PC-9 (cell line): ENCODE measurements at regions not wholly inside any gene's neighbourhood (a gene's known extent, or its start where the extent isn't known, plus 50 kb on each side); places are given as distances from the start of the nearest gene placed in this dataset.

Source experiments
- BruUV-seq: library from RNA; stranded (reverse); fragments of 400-500 nt; replicated peaks from 2 replicates; lab custom pipeline; 2021; lab: Mats Ljungman, UMichigan
- CTCF ChIA-PET: fragments of 300-600 bp; sonication (Branson Sonifier 250); formaldehyde crosslinking; loops from one replicate; lab custom pipeline; 2022; ENCODE audit warnings: antibody characterized with exemption; lab: Charles Lee
- POLR2A ChIA-PET: fragments of 300-600 bp; sonication (Branson Sonifier 250); formaldehyde crosslinking; loops from one replicate; lab custom pipeline; 2022; ENCODE audit warnings: antibody characterized with exemption; ENCODE audit not compliant: unreplicated experiment; lab: Charles Lee
- DNase-seq, 2 experiments: peaks; one replicate each; pipeline versions ENCODE4 v3.0.0 to v3.0.0-alpha.2; 2015 to 2022; ENCODE audit warnings: mixed read lengths in 1 of 2
- H2AFZ ChIP-seq: fragments of 200-600 bp; sonication (generic); 2 replicates; pipeline ENCODE4 v1.8.1; 2017; ENCODE audit warnings: antibody characterized with exemption
- H3F3A ChIP-seq: fragments of 200-600 bp; sonication (generic); 2 replicates; pipeline ENCODE4 v1.8.1; 2017; ENCODE audit warnings: antibody characterized with exemption, mild to moderate bottlenecking, low read depth; ENCODE audit not compliant: insufficient read depth
- H3K27ac ChIP-seq: fragments of 200-600 bp; sonication (generic); 2 replicates; pipeline ENCODE4 v1.6.1; 2016; ENCODE audit warnings: mixed run types
- H3K27me3 ChIP-seq: fragments of 200-600 bp; sonication (generic); 2 replicates; pipeline ENCODE4 v1.6.1; 2016; ENCODE audit warnings: low read depth, mixed run types; ENCODE audit not compliant: insufficient read depth
- H3K36me3 ChIP-seq: fragments of 200-600 bp; sonication (generic); 2 replicates; pipeline ENCODE4 v1.6.1; 2016; ENCODE audit warnings: low read depth, mixed run types
- H3K4me1 ChIP-seq: fragments of 200-600 bp; sonication (generic); replicated peaks from 2 replicates; pipeline ENCODE4 v1.6.1; 2016; ENCODE audit warnings: mixed run types; ENCODE audit not compliant: insufficient read depth
- H3K4me2 ChIP-seq: fragments of 200-600 bp; sonication (generic); 2 replicates; pipeline ENCODE4 v1.6.1; 2017; ENCODE audit warnings: mixed run types
- H3K4me3 ChIP-seq: fragments of 200-600 bp; sonication (generic); 2 replicates; pipeline ENCODE4 v1.6.1; 2016; ENCODE audit warnings: mixed run types
- H3K79me2 ChIP-seq: fragments of 200-600 bp; sonication (generic); 2 replicates; pipeline ENCODE4 v1.6.1; 2017; ENCODE audit warnings: low read depth, mixed run types
- H3K9me2 ChIP-seq: fragments of 200-600 bp; sonication (generic); 2 replicates; pipeline ENCODE4 v1.8.1; 2017; ENCODE audit warnings: mild to moderate bottlenecking; ENCODE audit not compliant: insufficient read depth
- H3K9me3 ChIP-seq: fragments of 200-600 bp; sonication (generic); 2 replicates; pipeline ENCODE4 v1.8.1; 2016; ENCODE audit warnings: low read depth; ENCODE audit not compliant: insufficient read depth
- H4K20me1 ChIP-seq: fragments of 200-600 bp; sonication (generic); 2 replicates; pipeline ENCODE4 v1.8.1; 2017; ENCODE audit not compliant: insufficient read depth
- CTCF ChIP-seq: fragments of 200-600 bp; sonication (generic); conservative IDR thresholded peaks from 2 replicates; pipeline ENCODE4 v1.6.1; 2017; ENCODE audit warnings: mixed run types, antibody characterized with exemption, mild to moderate bottlenecking, moderate library complexity
- EZH2 ChIP-seq: fragments of 200-600 bp; sonication (generic); IDR thresholded peaks from 2 replicates; pipeline ENCODE4 v1.8.0; 2017; ENCODE audit warnings: antibody characterized with exemption, low read depth
- intact Hi-C: fragments of 100-400 bp; cut with micrococcal nuclease; formaldehyde crosslinking; loops from one replicate; pipeline ENCODE4 v1.10.0; 2022; ENCODE audit not compliant: unreplicated experiment

GRCh38 chr1:163614361-163614760 is 292.6 kb downstream of the NUF2 start:
- no TSS peak for BruUV-seq

GRCh38 chr1:163628034-163628773 is 306.4 kb downstream of the NUF2 start:
- DNase-seq, result no peak
- H3K79me2 ChIP-seq, result no peaks in the 10 kb centered on the region
- no peak overlapping the region for H2AFZ ChIP-seq
- H4K20me1 ChIP-seq, result no peaks in the 10 kb centered on the region
- BruUV-seq, result no TSS peak
- CTCF ChIA-PET, result no interaction called here
- H3K9me2 ChIP-seq, result no peaks in the 10 kb centered on the region
- no peak overlapping the region for H3K4me3 ChIP-seq
- H3K4me1 ChIP-seq, result no peaks in the 10 kb centered on the region
- no peak overlapping the region for H3K4me2 ChIP-seq
- H3F3A ChIP-seq, result no peaks in the 10 kb centered on the region
- TF ChIP-seq EZH2 (no peak), CTCF (no peak)
- H3K36me3 ChIP-seq, result no peaks in the 10 kb centered on the region
- no peak overlapping the region for H3K27ac ChIP-seq
- intact Hi-C loops, result no loop called here
- H3K27me3 ChIP-seq, result no peaks in the 10 kb centered on the region
- POLR2A ChIA-PET, result no interaction called here
- H3K9me3 ChIP-seq, result no peaks in the 10 kb centered on the region

More at GRCh38 chr1:163614361-163614760, 292.6 kb downstream of the NUF2 start:
- no peak overlapping the region for H3K27ac ChIP-seq
- no peak overlapping the region for H3K4me3 ChIP-seq
- ChIA-PET CTCF (no interaction called here), POLR2A (no interaction called here)
- no peaks in the 10 kb centered on the region for H3K79me2 ChIP-seq
- no peaks in the 10 kb centered on the region for H3K27me3 ChIP-seq
- H3K4me2 ChIP-seq, result no peak overlapping the region
- H3F3A ChIP-seq, result no peaks in the 10 kb centered on the region
- H3K9me3 ChIP-seq, result no peaks in the 10 kb centered on the region
- TF ChIP-seq CTCF (no peak), EZH2 (no peak)
- no peaks in the 10 kb centered on the region for H4K20me1 ChIP-seq
- no peak for DNase-seq
- intact Hi-C loops, result no loop called here
- no peaks in the 10 kb centered on the region for H3K9me2 ChIP-seq
- H2AFZ ChIP-seq, result no peak overlapping the region
- H3K4me1 ChIP-seq, result no peaks in the 10 kb centered on the region
- no peaks in the 10 kb centered on the region for H3K36me3 ChIP-seq

- no peak overlapping the region for H3K4me2 ChIP-seq
- no peak for TF ChIP-seq EZH2
- TF ChIP-seq CTCF, result no peak
- H3K27ac ChIP-seq, result no peak overlapping the region
- no peaks in the 10 kb centered on the region for H3K79me2 ChIP-seq
- no peak overlapping the region for H2AFZ ChIP-seq
- no peak overlapping the region for H3K4me3 ChIP-seq
- POLR2A ChIA-PET, result no interaction called here
- H3F3A ChIP-seq, result no peaks in the 10 kb centered on the region
- no peak for DNase-seq
- no peaks in the 10 kb centered on the region for H4K20me1 ChIP-seq
- no peaks in the 10 kb centered on the region for H3K9me2 ChIP-seq
- no peaks in the 10 kb centered on the region for H3K9me3 ChIP-seq
- CTCF ChIA-PET, result no interaction called here
- no TSS peak for BruUV-seq
- H3K36me3 ChIP-seq, result no peaks in the 10 kb centered on the region
- intact Hi-C loops, result no loop called here
- H3K27me3 ChIP-seq, result no peaks in the 10 kb centered on the region
- H3K4me1 ChIP-seq, result no peaks in the 10 kb centered on the region
These were observed 310.5 kb downstream of the NUF2 start for GRCh38 chr1:163632269-163632668.
